ENCODE measurements at regions not wholly inside any gene's neighbourhood (a gene's known extent, or its start where the extent isn't known, plus 50 kb on each side); places are given as distances from the start of the nearest gene placed in this dataset.

DNA sequence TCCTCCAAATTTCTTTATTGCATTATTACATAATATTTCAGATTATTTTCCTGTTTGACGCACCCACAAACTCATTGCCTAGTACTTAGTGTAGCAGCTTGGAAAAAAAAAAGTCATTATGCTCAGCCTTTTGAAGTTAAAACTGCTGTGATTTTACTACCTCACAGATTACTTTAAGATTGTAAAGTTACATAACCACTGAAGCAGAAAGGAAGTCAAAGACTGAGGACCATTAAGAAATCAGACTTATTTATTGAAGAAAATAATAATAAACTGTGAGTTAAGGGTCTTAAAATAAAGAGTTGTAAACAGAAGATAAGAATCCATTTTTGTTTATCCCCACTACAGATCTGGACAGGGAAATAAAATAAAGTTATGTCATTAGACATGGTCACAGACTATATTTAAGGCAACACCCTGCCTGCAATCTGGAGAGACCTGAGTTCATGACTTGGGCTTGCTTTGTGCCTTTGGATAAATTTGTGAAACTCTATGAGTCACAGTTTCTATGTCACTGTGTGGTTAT, 212.1 kb upstream of the ROBO2 start:
- TF ChIP-seq, protein P1, sequence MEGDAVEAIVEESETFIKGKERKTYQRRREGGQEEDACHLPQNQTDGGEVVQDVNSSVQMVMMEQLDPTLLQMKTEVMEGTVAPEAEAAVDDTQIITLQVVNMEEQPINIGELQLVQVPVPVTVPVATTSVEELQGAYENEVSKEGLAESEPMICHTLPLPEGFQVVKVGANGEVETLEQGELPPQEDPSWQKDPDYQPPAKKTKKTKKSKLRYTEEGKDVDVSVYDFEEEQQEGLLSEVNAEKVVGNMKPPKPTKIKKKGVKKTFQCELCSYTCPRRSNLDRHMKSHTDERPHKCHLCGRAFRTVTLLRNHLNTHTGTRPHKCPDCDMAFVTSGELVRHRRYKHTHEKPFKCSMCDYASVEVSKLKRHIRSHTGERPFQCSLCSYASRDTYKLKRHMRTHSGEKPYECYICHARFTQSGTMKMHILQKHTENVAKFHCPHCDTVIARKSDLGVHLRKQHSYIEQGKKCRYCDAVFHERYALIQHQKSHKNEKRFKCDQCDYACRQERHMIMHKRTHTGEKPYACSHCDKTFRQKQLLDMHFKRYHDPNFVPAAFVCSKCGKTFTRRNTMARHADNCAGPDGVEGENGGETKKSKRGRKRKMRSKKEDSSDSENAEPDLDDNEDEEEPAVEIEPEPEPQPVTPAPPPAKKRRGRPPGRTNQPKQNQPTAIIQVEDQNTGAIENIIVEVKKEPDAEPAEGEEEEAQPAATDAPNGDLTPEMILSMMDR (IDR thresholded peaks at IDR 0.05) = no peak
- TF ChIP-seq EP300 (IDR thresholded peaks at IDR 0.05) = no peak
- TF ChIP-seq POLR2A (IDR thresholded peaks at IDR 0.05) = no peak
- TF ChIP-seq POLR2AphosphoS5 (IDR thresholded peaks at IDR 0.05) = no peak

Data from stomach (tissue), 4 donors.